GM23338 (cell line): ENCODE measurements at regions not wholly inside any gene's neighbourhood (a gene's known extent, or its start where the extent isn't known, plus 50 kb on each side); places are given as distances from the start of the nearest gene placed in this dataset.
A peak's percentile ranks its signal among the peaks of the same experiment; 100 is the strongest.

ENCODE experiments used
- ATAC-seq: fragments of 200-7000 bp; cut with Tn5 transposase; 3 replicates; pipeline ENCODE4 v1.9.1; 2020
- DNase-seq: peaks from one replicate; pipeline ENCODE4 v3.0.0-alpha.2; 2015; ENCODE audit warnings: low spot score
- H2AFZ ChIP-seq: fragments of 200-600 bp; sonication (generic); 2 replicates; pipeline ENCODE4 v1.8.0; 2016; ENCODE audit warnings: antibody characterized with exemption, mild to moderate bottlenecking, moderate library complexity
- H3F3A ChIP-seq: fragments of 200-600 bp; sonication (generic); replicated peaks from 2 replicates; pipeline ENCODE4 v1.8.0; 2017; ENCODE audit warnings: antibody characterized with exemption, mixed run types, low read depth
- H3K27ac ChIP-seq: fragments of 200-600 bp; sonication (generic); 2 replicates; pipeline ENCODE4 v1.6.1; 2016; ENCODE audit warnings: low read depth
- H3K27me3 ChIP-seq: fragments of 200-600 bp; sonication (generic); 2 replicates; pipeline ENCODE4 v1.8.0; 2016; ENCODE audit warnings: mild to moderate bottlenecking, mixed run types, moderate library complexity; ENCODE audit not compliant: insufficient read depth
- H3K36me3 ChIP-seq: fragments of 200-600 bp; sonication (generic); 2 replicates; pipeline ENCODE4 v1.8.0; 2016; ENCODE audit warnings: mild to moderate bottlenecking; ENCODE audit not compliant: insufficient read depth
- H3K4me1 ChIP-seq: fragments of 200-600 bp; sonication (generic); 2 replicates; pipeline ENCODE4 v1.8.0; 2016; ENCODE audit warnings: mild to moderate bottlenecking, moderate library complexity; ENCODE audit not compliant: insufficient read depth
- H3K4me2 ChIP-seq: fragments of 200-600 bp; sonication (generic); 2 replicates; pipeline ENCODE4 v1.7.1; 2017; ENCODE audit warnings: mixed run types
- H3K4me3 ChIP-seq: fragments of 200-600 bp; sonication (generic); 2 replicates; pipeline ENCODE4 v1.6.1; 2016; ENCODE audit warnings: mixed run types
- H3K79me2 ChIP-seq: fragments of 200-600 bp; sonication (generic); replicated peaks from 2 replicates; pipeline ENCODE4 v1.8.0; 2017; ENCODE audit warnings: mild to moderate bottlenecking; ENCODE audit not compliant: insufficient read depth
- H3K9me2 ChIP-seq: fragments of 200-600 bp; sonication (generic); 2 replicates; pipeline ENCODE4 v1.8.0; 2017; ENCODE audit not compliant: insufficient read depth
- H4K20me1 ChIP-seq: fragments of 200-600 bp; sonication (generic); replicated peaks from 2 replicates; pipeline ENCODE4 v1.8.0; 2017; ENCODE audit warnings: mild to moderate bottlenecking; ENCODE audit not compliant: insufficient read depth
- H3K27ac Mint-ChIP-seq: 2 replicates; pipeline ENCODE4 v1.8.0; 2020; ENCODE audit warnings: inconsistent platforms, mild to moderate bottlenecking, moderate library complexity, mixed read lengths
- H3K27me3 Mint-ChIP-seq: 3 replicates; pipeline ENCODE4 v1.8.0; 2022; ENCODE audit warnings: low read depth, mild to moderate bottlenecking, moderate library complexity, mixed read lengths, inconsistent platforms; ENCODE audit not compliant: insufficient read depth, poor library complexity
- H3K36me3 Mint-ChIP-seq: 3 replicates; pipeline ENCODE4 v1.8.0; 2021; ENCODE audit warnings: low read depth, mild to moderate bottlenecking, inconsistent platforms, moderate library complexity, mixed read lengths
- H3K4me1 Mint-ChIP-seq: 3 replicates; pipeline ENCODE4 v1.8.0; 2020; ENCODE audit warnings: mild to moderate bottlenecking, inconsistent platforms, mixed read lengths
- H3K4me3 Mint-ChIP-seq: 3 replicates; pipeline ENCODE4 v1.8.0; 2021; ENCODE audit warnings: moderate library complexity, mild to moderate bottlenecking, inconsistent platforms, mixed read lengths
- H3K9me3 Mint-ChIP-seq: 3 replicates; pipeline ENCODE4 v1.8.0; 2020; ENCODE audit warnings: moderate library complexity, mild to moderate bottlenecking, inconsistent platforms, mixed read lengths
- CREB1 ChIP-seq: fragments of 250-450 bp; sonication (Bioruptor Pico); IDR thresholded peaks from 2 replicates; pipeline ENCODE4 v1.5.0; 2020; ENCODE audit warnings: low read depth, mild to moderate bottlenecking, moderate library complexity
- ETS1 ChIP-seq: IDR thresholded peaks from 2 replicates; pipeline ENCODE4 v1.6.1; 2016; ENCODE audit warnings: antibody characterized with exemption
- EZH2 ChIP-seq: fragments of 200-600 bp; sonication (generic); IDR thresholded peaks from one replicate; pipeline ENCODE4 v1.8.0; 2017; ENCODE audit warnings: antibody characterized with exemption, mild to moderate bottlenecking, low read depth; ENCODE audit not compliant: unreplicated experiment
- EZH2phosphoT487 ChIP-seq: fragments of 200-600 bp; sonication (generic); IDR thresholded peaks from one replicate; pipeline ENCODE4 v1.8.1; 2018; ENCODE audit warnings: antibody characterized with exemption; ENCODE audit not compliant: unreplicated experiment
- JUNB ChIP-seq: IDR thresholded peaks from one replicate; pipeline ENCODE4 v1.6.1; 2016; ENCODE audit warnings: antibody characterized with exemption; ENCODE audit not compliant: unreplicated experiment
- NANOG ChIP-seq: IDR thresholded peaks from 2 replicates; pipeline ENCODE4 v1.6.1; 2016; ENCODE audit warnings: antibody characterized with exemption, borderline replicate concordance
- POLR2AphosphoS5 ChIP-seq: IDR thresholded peaks from 2 replicates; pipeline ENCODE4 v1.6.1; 2016; ENCODE audit warnings: antibody characterized with exemption, low read depth
- STAT1 ChIP-seq: IDR thresholded peaks from one replicate; pipeline ENCODE4 v1.6.1; 2016; ENCODE audit warnings: antibody characterized with exemption; ENCODE audit not compliant: unreplicated experiment
- ZNF114 ChIP-seq: fragments of 250-450 bp; sonication (Bioruptor Pico); IDR thresholded peaks from 2 replicates; pipeline ENCODE4 v1.5.0; 2020; ENCODE audit warnings: mild to moderate bottlenecking, moderate library complexity
- ZNF331 ChIP-seq: fragments of 250-450 bp; sonication (Bioruptor Pico); IDR thresholded peaks from 2 replicates; pipeline ENCODE4 v1.5.0; 2020; ENCODE audit warnings: low read depth, mild to moderate bottlenecking, moderate library complexity
- TF ChIP-seq, protein P1 (sequence below), 2 experiments: fragments of 200-600 bp in 1 of 2; sonication (generic) in 1 of 2; conservative IDR thresholded peaks; 2 replicates each; pipeline versions ENCODE4 v1.5.1 to v1.6.1; 2016 to 2017; ENCODE audit warnings: antibody characterized with exemption in 2 of 2, low read depth in 2 of 2, mild to moderate bottlenecking in 2 of 2, moderate library complexity in 1 of 2
- TF ChIP-seq, protein P2 (sequence below): IDR thresholded peaks from one replicate; pipeline ENCODE4 v1.6.1; 2018; ENCODE audit warnings: antibody characterized with exemption; ENCODE audit not compliant: unreplicated experiment
- TF ChIP-seq, protein P3 (sequence below): fragments of 250-450 bp; sonication (Bioruptor Pico); IDR thresholded peaks from 2 replicates; pipeline ENCODE4 v1.5.0; 2020; ENCODE audit warnings: mild to moderate bottlenecking, moderate library complexity

- H3K27me3 Mint-ChIP-seq = peaks cover 83% of the 10 kb centered on the region
- peak overlapping the region; percentile 71 for H3K4me2 ChIP-seq
- H3F3A ChIP-seq = no peaks in the 10 kb centered on the region
- TF ChIP-seq POLR2AphosphoS5 = no peak
- no peak for TF ChIP-seq STAT1
- no peak for TF ChIP-seq ZNF331 (CRISPR knock-in tag)
- TF ChIP-seq, protein P1, sequence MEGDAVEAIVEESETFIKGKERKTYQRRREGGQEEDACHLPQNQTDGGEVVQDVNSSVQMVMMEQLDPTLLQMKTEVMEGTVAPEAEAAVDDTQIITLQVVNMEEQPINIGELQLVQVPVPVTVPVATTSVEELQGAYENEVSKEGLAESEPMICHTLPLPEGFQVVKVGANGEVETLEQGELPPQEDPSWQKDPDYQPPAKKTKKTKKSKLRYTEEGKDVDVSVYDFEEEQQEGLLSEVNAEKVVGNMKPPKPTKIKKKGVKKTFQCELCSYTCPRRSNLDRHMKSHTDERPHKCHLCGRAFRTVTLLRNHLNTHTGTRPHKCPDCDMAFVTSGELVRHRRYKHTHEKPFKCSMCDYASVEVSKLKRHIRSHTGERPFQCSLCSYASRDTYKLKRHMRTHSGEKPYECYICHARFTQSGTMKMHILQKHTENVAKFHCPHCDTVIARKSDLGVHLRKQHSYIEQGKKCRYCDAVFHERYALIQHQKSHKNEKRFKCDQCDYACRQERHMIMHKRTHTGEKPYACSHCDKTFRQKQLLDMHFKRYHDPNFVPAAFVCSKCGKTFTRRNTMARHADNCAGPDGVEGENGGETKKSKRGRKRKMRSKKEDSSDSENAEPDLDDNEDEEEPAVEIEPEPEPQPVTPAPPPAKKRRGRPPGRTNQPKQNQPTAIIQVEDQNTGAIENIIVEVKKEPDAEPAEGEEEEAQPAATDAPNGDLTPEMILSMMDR (conservative IDR thresholded peaks at IDR 0.05; ENCODE audit: low read depth in 2 of 2) = no peak
- no peak for TF ChIP-seq JUNB
- no peak for TF ChIP-seq EZH2
- TF ChIP-seq, protein P2, sequence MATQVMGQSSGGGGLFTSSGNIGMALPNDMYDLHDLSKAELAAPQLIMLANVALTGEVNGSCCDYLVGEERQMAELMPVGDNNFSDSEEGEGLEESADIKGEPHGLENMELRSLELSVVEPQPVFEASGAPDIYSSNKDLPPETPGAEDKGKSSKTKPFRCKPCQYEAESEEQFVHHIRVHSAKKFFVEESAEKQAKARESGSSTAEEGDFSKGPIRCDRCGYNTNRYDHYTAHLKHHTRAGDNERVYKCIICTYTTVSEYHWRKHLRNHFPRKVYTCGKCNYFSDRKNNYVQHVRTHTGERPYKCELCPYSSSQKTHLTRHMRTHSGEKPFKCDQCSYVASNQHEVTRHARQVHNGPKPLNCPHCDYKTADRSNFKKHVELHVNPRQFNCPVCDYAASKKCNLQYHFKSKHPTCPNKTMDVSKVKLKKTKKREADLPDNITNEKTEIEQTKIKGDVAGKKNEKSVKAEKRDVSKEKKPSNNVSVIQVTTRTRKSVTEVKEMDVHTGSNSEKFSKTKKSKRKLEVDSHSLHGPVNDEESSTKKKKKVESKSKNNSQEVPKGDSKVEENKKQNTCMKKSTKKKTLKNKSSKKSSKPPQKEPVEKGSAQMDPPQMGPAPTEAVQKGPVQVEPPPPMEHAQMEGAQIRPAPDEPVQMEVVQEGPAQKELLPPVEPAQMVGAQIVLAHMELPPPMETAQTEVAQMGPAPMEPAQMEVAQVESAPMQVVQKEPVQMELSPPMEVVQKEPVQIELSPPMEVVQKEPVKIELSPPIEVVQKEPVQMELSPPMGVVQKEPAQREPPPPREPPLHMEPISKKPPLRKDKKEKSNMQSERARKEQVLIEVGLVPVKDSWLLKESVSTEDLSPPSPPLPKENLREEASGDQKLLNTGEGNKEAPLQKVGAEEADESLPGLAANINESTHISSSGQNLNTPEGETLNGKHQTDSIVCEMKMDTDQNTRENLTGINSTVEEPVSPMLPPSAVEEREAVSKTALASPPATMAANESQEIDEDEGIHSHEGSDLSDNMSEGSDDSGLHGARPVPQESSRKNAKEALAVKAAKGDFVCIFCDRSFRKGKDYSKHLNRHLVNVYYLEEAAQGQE = no peak
- TF ChIP-seq NANOG = no peak
- TF ChIP-seq ZNF114 = no peak
- no peak for TF ChIP-seq EZH2phosphoT487
- no peak for TF ChIP-seq CREB1 (CRISPR knock-in tag)
- TF ChIP-seq, protein P3, sequence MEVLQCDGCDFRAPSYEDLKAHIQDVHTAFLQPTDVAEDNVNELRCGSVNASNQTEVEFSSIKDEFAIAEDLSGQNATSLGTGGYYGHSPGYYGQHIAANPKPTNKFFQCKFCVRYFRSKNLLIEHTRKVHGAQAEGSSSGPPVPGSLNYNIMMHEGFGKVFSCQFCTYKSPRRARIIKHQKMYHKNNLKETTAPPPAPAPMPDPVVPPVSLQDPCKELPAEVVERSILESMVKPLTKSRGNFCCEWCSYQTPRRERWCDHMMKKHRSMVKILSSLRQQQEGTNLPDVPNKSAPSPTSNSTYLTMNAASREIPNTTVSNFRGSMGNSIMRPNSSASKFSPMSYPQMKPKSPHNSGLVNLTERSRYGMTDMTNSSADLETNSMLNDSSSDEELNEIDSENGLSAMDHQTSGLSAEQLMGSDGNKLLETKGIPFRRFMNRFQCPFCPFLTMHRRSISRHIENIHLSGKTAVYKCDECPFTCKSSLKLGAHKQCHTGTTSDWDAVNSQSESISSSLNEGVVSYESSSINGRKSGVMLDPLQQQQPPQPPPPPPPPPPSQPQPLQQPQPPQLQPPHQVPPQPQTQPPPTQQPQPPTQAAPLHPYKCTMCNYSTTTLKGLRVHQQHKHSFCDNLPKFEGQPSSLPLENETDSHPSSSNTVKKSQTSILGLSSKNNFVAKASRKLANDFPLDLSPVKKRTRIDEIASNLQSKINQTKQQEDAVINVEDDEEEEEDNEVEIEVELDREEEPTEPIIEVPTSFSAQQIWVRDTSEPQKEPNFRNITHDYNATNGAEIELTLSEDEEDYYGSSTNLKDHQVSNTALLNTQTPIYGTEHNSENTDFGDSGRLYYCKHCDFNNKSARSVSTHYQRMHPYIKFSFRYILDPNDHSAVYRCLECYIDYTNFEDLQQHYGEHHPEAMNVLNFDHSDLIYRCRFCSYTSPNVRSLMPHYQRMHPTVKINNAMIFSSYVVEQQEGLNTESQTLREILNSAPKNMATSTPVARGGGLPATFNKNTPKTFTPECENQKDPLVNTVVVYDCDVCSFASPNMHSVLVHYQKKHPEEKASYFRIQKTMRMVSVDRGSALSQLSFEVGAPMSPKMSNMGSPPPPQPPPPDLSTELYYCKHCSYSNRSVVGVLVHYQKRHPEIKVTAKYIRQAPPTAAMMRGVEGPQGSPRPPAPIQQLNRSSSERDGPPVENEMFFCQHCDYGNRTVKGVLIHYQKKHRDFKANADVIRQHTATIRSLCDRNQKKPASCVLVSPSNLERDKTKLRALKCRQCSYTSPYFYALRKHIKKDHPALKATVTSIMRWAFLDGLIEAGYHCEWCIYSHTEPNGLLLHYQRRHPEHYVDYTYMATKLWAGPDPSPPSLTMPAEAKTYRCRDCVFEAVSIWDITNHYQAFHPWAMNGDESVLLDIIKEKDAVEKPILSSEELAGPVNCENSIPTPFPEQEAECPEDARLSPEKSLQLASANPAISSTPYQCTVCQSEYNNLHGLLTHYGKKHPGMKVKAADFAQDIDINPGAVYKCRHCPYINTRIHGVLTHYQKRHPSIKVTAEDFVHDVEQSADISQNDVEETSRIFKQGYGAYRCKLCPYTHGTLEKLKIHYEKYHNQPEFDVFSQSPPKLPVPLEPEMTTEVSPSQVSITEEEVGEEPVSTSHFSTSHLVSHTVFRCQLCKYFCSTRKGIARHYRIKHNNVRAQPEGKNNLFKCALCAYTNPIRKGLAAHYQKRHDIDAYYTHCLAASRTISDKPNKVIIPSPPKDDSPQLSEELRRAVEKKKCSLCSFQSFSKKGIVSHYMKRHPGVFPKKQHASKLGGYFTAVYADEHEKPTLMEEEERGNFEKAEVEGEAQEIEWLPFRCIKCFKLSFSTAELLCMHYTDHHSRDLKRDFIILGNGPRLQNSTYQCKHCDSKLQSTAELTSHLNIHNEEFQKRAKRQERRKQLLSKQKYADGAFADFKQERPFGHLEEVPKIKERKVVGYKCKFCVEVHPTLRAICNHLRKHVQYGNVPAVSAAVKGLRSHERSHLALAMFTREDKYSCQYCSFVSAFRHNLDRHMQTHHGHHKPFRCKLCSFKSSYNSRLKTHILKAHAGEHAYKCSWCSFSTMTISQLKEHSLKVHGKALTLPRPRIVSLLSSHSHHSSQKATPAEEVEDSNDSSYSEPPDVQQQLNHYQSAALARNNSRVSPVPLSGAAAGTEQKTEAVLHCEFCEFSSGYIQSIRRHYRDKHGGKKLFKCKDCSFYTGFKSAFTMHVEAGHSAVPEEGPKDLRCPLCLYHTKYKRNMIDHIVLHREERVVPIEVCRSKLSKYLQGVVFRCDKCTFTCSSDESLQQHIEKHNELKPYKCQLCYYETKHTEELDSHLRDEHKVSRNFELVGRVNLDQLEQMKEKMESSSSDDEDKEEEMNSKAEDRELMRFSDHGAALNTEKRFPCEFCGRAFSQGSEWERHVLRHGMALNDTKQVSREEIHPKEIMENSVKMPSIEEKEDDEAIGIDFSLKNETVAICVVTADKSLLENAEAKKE (CRISPR knock-in tag) = no peak
- no peak for TF ChIP-seq ETS1
- peaks cover 3% of the 10 kb centered on the region; the same call in 1 of the 3 replicates for H3K9me3 Mint-ChIP-seq
- no peak overlapping the region for H2AFZ ChIP-seq
- H3K36me3 Mint-ChIP-seq = no peaks in the 10 kb centered on the region
- H4K20me1 ChIP-seq = no peaks in the 10 kb centered on the region
- peaks cover 30% of the 10 kb centered on the region for H3K4me1 Mint-ChIP-seq
- no peak overlapping the region; the same call in 1 of the 2 replicates for H3K4me3 ChIP-seq
- no peak for DNase-seq
- H3K4me3 Mint-ChIP-seq = peak overlapping the region; percentile 23; the same call in 1 of the 3 replicates
- no peak overlapping the region for H3K27ac ChIP-seq
- no peaks in the 10 kb centered on the region for H3K36me3 ChIP-seq
- H3K4me1 ChIP-seq = peaks cover 29% of the 10 kb centered on the region
- peaks cover 84% of the 10 kb centered on the region for H3K27me3 ChIP-seq
- peak; percentile 7; the same call in 2 of the 3 replicates for ATAC-seq
- no peak overlapping the region for H3K27ac Mint-ChIP-seq
- H3K9me2 ChIP-seq = no peaks in the 10 kb centered on the region
- H3K79me2 ChIP-seq = no peaks in the 10 kb centered on the region
Observed at GRCh38 chrX:69262036-69262936, 97.0 kb upstream of the PJA1 start.
